ENCODE measurements at regions not wholly inside any gene's neighbourhood (a gene's known extent, or its start where the extent isn't known, plus 50 kb on each side); places are given as distances from the start of the nearest gene placed in this dataset.

- Histone ChIP-seq H3K27me3 (replicated peaks; ENCODE audit: insufficient read depth) (no peaks in the 10 kb centered on the region), H3K4me3 (no peak overlapping the region), H3K36me3 (no peaks in the 10 kb centered on the region), H3K9me3 (no peaks in the 10 kb centered on the region), H3K4me1 (replicated peaks) (no peaks in the 10 kb centered on the region), H3K27ac (no peak overlapping the region)
- TF ChIP-seq POLR2A (IDR thresholded peaks at IDR 0.05), result no peak
- no peak for TF ChIP-seq POLR2AphosphoS5 (IDR thresholded peaks at IDR 0.05)
- no peak for TF ChIP-seq CTCF (IDR thresholded peaks at IDR 0.05)
- WGBS, result 37% methylated on average over 8 of the region's 8 CpGs
- DNase-seq (ENCODE audit: low spot score), result no peak
- intact Hi-C loops (cut with DNase I), result no loop called here
Observed at GRCh38 chr13:26998292-26998691, 173.3 kb downstream of the USP12 start.

DNA sequence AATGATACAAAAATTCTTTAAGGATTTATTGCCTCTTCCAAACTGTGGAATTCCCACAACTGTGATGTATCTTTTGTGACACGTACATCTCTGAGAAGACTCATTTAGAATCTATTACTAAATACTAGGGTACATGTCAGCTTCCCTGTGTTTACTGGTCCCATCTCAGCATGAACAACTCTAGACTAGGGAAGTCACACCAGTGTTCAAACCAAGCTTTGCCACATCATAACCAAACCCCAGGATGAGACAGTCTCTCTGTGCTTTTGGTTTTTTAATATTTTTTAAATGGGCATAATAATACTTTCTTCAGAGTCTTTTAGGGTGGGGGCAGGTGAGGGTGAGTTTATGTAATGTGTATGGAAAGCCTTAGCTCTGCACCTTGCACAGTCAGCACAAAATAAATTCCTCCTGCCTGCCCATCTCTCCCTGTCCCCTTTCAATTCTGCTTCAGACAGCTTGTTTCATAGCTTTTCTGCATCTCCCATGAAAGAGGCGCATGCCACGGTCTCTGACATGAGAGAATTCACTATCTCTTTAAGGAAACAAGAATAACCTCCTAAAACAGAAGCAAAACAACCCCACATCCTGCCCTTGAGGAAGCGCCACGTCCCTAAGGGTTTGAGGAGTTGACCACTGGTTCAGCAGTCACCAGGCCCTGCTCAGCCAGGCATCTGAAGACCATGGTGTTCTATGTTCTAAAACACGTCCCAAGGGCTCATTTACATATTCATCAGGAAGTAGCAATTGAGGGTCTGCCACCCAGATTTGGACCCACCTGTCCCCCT is 174.5 kb downstream of the USP12 start:
- TF ChIP-seq POLR2A (IDR thresholded peaks at IDR 0.05), result no peak
- TF ChIP-seq CTCF (IDR thresholded peaks at IDR 0.05), result no peak
- no peak for TF ChIP-seq POLR2AphosphoS5 (IDR thresholded peaks at IDR 0.05)
- Histone ChIP-seq H3K27ac (no peak overlapping the region), H3K4me3 (no peak overlapping the region), H3K4me1 (replicated peaks) (no peaks in the 10 kb centered on the region), H3K9me3 (no peaks in the 10 kb centered on the region), H3K36me3 (no peaks in the 10 kb centered on the region), H3K27me3 (replicated peaks; ENCODE audit: insufficient read depth) (no peaks in the 10 kb centered on the region)
- intact Hi-C loops (cut with DNase I), result no loop called here
- DNase-seq (ENCODE audit: low spot score), result no peak
- 82% methylated on average over 6 of the region's 6 CpGs for WGBS

- no peak overlapping the region for H3K4me3 ChIP-seq
- DNase-seq (ENCODE audit: low spot score), result no peak
- no peaks in the 10 kb centered on the region for H3K27me3 ChIP-seq (replicated peaks; ENCODE audit: insufficient read depth)
- no peaks in the 10 kb centered on the region for H3K9me3 ChIP-seq
- H3K36me3 ChIP-seq, result no peaks in the 10 kb centered on the region
- intact Hi-C loops (cut with DNase I), result no loop called here
- no peak for TF ChIP-seq POLR2A (IDR thresholded peaks at IDR 0.05)
- TF ChIP-seq POLR2AphosphoS5 (IDR thresholded peaks at IDR 0.05), result no peak
- no peak for TF ChIP-seq CTCF (IDR thresholded peaks at IDR 0.05)
- H3K27ac ChIP-seq, result no peak overlapping the region
- no peaks in the 10 kb centered on the region for H3K4me1 ChIP-seq (replicated peaks)
- 90% methylated on average over 3 of the region's 3 CpGs for WGBS
Observed at GRCh38 chr13:26995159-26995558, 176.5 kb downstream of the USP12 start.

- Histone ChIP-seq H3K4me1 (replicated peaks) (no peaks in the 10 kb centered on the region), H3K36me3 (no peaks in the 10 kb centered on the region), H3K27ac (no peak overlapping the region), H3K4me3 (no peak overlapping the region), H3K27me3 (replicated peaks; ENCODE audit: insufficient read depth) (no peaks in the 10 kb centered on the region), H3K9me3 (no peaks in the 10 kb centered on the region)
- TF ChIP-seq POLR2AphosphoS5 (IDR thresholded peaks at IDR 0.05), result no peak
- no peak for TF ChIP-seq CTCF (IDR thresholded peaks at IDR 0.05)
- TF ChIP-seq POLR2A (IDR thresholded peaks at IDR 0.05), result no peak
- DNase-seq (ENCODE audit: low spot score), result no peak
- intact Hi-C loops (cut with DNase I), result no loop called here
- 95% methylated on average over 3 of the region's 3 CpGs for WGBS
Observed at GRCh38 chr13:26993780-26994179, 177.8 kb downstream of the USP12 start.
